ENCODE measurements at regions not wholly inside any gene's neighbourhood (a gene's known extent, or its start where the extent isn't known, plus 50 kb on each side); places are given as distances from the start of the nearest gene placed in this dataset.
"Not testable (repeated sequence)": the region's sequence is repeated elsewhere in the genome, so short reads cannot be mapped to it uniquely, and the experiment has no call there.

GRCh38 chr1:185463011-185463410 lies 146.0 kb upstream of the IVNS1ABP start:
- H3K36me3 Mint-ChIP-seq (ENCODE audit: insufficient read depth, unreplicated experiment) = no peaks in the 10 kb centered on the region
- no TSS peak for BruUV-seq (replicated peaks)
- CTCF ChIA-PET = no interaction called here
- no peak overlapping the region for H3K27ac Mint-ChIP-seq (ENCODE audit: unreplicated experiment)
- no peak for DNase-seq
- H3K4me3 Mint-ChIP-seq (ENCODE audit: low read depth, unreplicated experiment) = no peak overlapping the region
- intact Hi-C loops (cut with micrococcal nuclease; ENCODE audit: unreplicated experiment) = no loop called here
- H3K27me3 Mint-ChIP-seq (ENCODE audit: unreplicated experiment) = no peaks in the 10 kb centered on the region
- H3K9me3 Mint-ChIP-seq (ENCODE audit: low read depth, unreplicated experiment) = peaks cover 3% of the 10 kb centered on the region
- no peaks in the 10 kb centered on the region for H3K4me1 Mint-ChIP-seq (ENCODE audit: low read depth, unreplicated experiment)
- TF ChIP-seq CTCF (IDR thresholded peaks at IDR 0.05; ENCODE audit: unreplicated experiment) = no peak

GRCh38 chr1:185460723-185461122 lies 143.7 kb upstream of the IVNS1ABP start:
- BruUV-seq (replicated peaks); intact Hi-C loops (cut with micrococcal nuclease; ENCODE audit: unreplicated experiment); H3K27me3 Mint-ChIP-seq (ENCODE audit: unreplicated experiment); H3K4me1 Mint-ChIP-seq (ENCODE audit: low read depth, unreplicated experiment); H3K27ac Mint-ChIP-seq (ENCODE audit: unreplicated experiment); DNase-seq; H3K36me3 Mint-ChIP-seq (ENCODE audit: insufficient read depth, unreplicated experiment); CTCF ChIA-PET; H3K9me3 Mint-ChIP-seq (ENCODE audit: low read depth, unreplicated experiment); H3K4me3 Mint-ChIP-seq (ENCODE audit: low read depth, unreplicated experiment): not testable (repeated sequence)

GRCh38 chr1:185459141-185459540 lies 142.1 kb upstream of the IVNS1ABP start:
- no peak for DNase-seq
- BruUV-seq (replicated peaks) = no TSS peak
- Mint-ChIP-seq H3K4me3 (ENCODE audit: low read depth, unreplicated experiment) (no peak overlapping the region), H3K4me1 (ENCODE audit: low read depth, unreplicated experiment) (no peaks in the 10 kb centered on the region), H3K27ac (ENCODE audit: unreplicated experiment) (no peak overlapping the region), H3K27me3 (ENCODE audit: unreplicated experiment) (no peaks in the 10 kb centered on the region), H3K9me3 (ENCODE audit: low read depth, unreplicated experiment) (peaks cover 3% of the 10 kb centered on the region), H3K36me3 (ENCODE audit: insufficient read depth, unreplicated experiment) (no peaks in the 10 kb centered on the region)
- no peak for TF ChIP-seq CTCF (IDR thresholded peaks at IDR 0.05; ENCODE audit: unreplicated experiment)
- intact Hi-C loops (cut with micrococcal nuclease; ENCODE audit: unreplicated experiment) = no loop called here
- CTCF ChIA-PET = interaction anchor here (1.2 kb wide), 1 partner anchor 137 kb away, joined by 4 read pairs; no protein-coding TSS in a partner anchor

- DNase-seq = no peak
- Mint-ChIP-seq H3K27me3 (ENCODE audit: unreplicated experiment) (no peaks in the 10 kb centered on the region), H3K4me3 (ENCODE audit: low read depth, unreplicated experiment) (no peak overlapping the region), H3K4me1 (ENCODE audit: low read depth, unreplicated experiment) (no peaks in the 10 kb centered on the region), H3K9me3 (ENCODE audit: low read depth, unreplicated experiment) (peaks cover 3% of the 10 kb centered on the region), H3K36me3 (ENCODE audit: insufficient read depth, unreplicated experiment) (no peaks in the 10 kb centered on the region), H3K27ac (ENCODE audit: unreplicated experiment) (no peak overlapping the region)
- no TSS peak for BruUV-seq (replicated peaks)
- CTCF ChIA-PET = interaction anchor here (1.2 kb wide), 1 partner anchor 137 kb away, joined by 4 read pairs; no protein-coding TSS in a partner anchor
- intact Hi-C loops (cut with micrococcal nuclease; ENCODE audit: unreplicated experiment) = no loop called here
- no peak for TF ChIP-seq CTCF (IDR thresholded peaks at IDR 0.05; ENCODE audit: unreplicated experiment)
These were observed 141.6 kb upstream of the IVNS1ABP start for GRCh38 chr1:185458670-185459069.

- Mint-ChIP-seq H3K27ac (ENCODE audit: unreplicated experiment) (no peak overlapping the region), H3K4me3 (ENCODE audit: low read depth, unreplicated experiment) (no peak overlapping the region), H3K27me3 (ENCODE audit: unreplicated experiment) (no peaks in the 10 kb centered on the region), H3K9me3 (ENCODE audit: low read depth, unreplicated experiment) (no peaks in the 10 kb centered on the region), H3K36me3 (ENCODE audit: insufficient read depth, unreplicated experiment) (no peaks in the 10 kb centered on the region), H3K4me1 (ENCODE audit: low read depth, unreplicated experiment) (no peaks in the 10 kb centered on the region)
- intact Hi-C loops (cut with micrococcal nuclease; ENCODE audit: unreplicated experiment) = no loop called here
- TF ChIP-seq CTCF (IDR thresholded peaks at IDR 0.05; ENCODE audit: unreplicated experiment) = no peak
- BruUV-seq (replicated peaks) = no TSS peak
- DNase-seq = no peak
- CTCF ChIA-PET = interaction anchor here (0.6 kb wide), 1 partner anchor 28 kb away, joined by 3 read pairs; no protein-coding TSS in a partner anchor
These were observed 136.6 kb upstream of the IVNS1ABP start for GRCh38 chr1:185453496-185454192.
